Endothelial cell (in vitro differentiated cells): ENCODE measurements at regions not wholly inside any gene's neighbourhood (a gene's known extent, or its start where the extent isn't known, plus 50 kb on each side); places are given as distances from the start of the nearest gene placed in this dataset.

Experiments
- DNase-seq: peaks from one replicate; pipeline ENCODE4 v3.0.0; 2021; ENCODE audit warnings: low spot score
- H3K27ac Mint-ChIP-seq: one replicate; pipeline ENCODE4 v1.8.0; 2021; ENCODE audit warnings: mixed read lengths, inconsistent platforms; ENCODE audit not compliant: unreplicated experiment
- H3K27me3 Mint-ChIP-seq: one replicate; pipeline ENCODE4 v1.8.0; 2021; ENCODE audit warnings: mild to moderate bottlenecking, moderate library complexity, mixed read lengths, inconsistent platforms; ENCODE audit not compliant: unreplicated experiment
- H3K36me3 Mint-ChIP-seq: one replicate; pipeline ENCODE4 v1.8.0; 2021; ENCODE audit warnings: mild to moderate bottlenecking, low read depth, mixed read lengths, inconsistent platforms; ENCODE audit not compliant: unreplicated experiment
- H3K4me1 Mint-ChIP-seq: one replicate; pipeline ENCODE4 v1.8.0; 2021; ENCODE audit warnings: mild to moderate bottlenecking, mixed read lengths, inconsistent platforms; ENCODE audit not compliant: unreplicated experiment
- H3K4me3 Mint-ChIP-seq: one replicate; pipeline ENCODE4 v1.8.0; 2021; ENCODE audit warnings: mild to moderate bottlenecking, mixed read lengths, inconsistent platforms; ENCODE audit not compliant: unreplicated experiment
- H3K9me3 Mint-ChIP-seq: one replicate; pipeline ENCODE4 v1.8.0; 2021; ENCODE audit warnings: mixed read lengths, inconsistent platforms; ENCODE audit not compliant: unreplicated experiment
- TF ChIP-seq, protein P1 (sequence below): fragments of 200-600 bp; sonication (generic); IDR thresholded peaks from one replicate; pipeline ENCODE4 v1.5.0; 2021; ENCODE audit warnings: antibody characterized with exemption; ENCODE audit not compliant: unreplicated experiment

- H3K36me3 Mint-ChIP-seq, result no peaks in the 10 kb centered on the region
- no peaks in the 10 kb centered on the region for H3K4me1 Mint-ChIP-seq
- DNase-seq, result no peak
- no peaks in the 10 kb centered on the region for H3K9me3 Mint-ChIP-seq
- TF ChIP-seq, protein P1, sequence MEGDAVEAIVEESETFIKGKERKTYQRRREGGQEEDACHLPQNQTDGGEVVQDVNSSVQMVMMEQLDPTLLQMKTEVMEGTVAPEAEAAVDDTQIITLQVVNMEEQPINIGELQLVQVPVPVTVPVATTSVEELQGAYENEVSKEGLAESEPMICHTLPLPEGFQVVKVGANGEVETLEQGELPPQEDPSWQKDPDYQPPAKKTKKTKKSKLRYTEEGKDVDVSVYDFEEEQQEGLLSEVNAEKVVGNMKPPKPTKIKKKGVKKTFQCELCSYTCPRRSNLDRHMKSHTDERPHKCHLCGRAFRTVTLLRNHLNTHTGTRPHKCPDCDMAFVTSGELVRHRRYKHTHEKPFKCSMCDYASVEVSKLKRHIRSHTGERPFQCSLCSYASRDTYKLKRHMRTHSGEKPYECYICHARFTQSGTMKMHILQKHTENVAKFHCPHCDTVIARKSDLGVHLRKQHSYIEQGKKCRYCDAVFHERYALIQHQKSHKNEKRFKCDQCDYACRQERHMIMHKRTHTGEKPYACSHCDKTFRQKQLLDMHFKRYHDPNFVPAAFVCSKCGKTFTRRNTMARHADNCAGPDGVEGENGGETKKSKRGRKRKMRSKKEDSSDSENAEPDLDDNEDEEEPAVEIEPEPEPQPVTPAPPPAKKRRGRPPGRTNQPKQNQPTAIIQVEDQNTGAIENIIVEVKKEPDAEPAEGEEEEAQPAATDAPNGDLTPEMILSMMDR, result no peak
- H3K27ac Mint-ChIP-seq, result no peak overlapping the region
- H3K27me3 Mint-ChIP-seq, result no peaks in the 10 kb centered on the region
- H3K4me3 Mint-ChIP-seq, result no peak overlapping the region
Measured at GRCh38 chr6:133040803-133041419, 200.2 kb upstream of the EYA4 start.

DNA sequence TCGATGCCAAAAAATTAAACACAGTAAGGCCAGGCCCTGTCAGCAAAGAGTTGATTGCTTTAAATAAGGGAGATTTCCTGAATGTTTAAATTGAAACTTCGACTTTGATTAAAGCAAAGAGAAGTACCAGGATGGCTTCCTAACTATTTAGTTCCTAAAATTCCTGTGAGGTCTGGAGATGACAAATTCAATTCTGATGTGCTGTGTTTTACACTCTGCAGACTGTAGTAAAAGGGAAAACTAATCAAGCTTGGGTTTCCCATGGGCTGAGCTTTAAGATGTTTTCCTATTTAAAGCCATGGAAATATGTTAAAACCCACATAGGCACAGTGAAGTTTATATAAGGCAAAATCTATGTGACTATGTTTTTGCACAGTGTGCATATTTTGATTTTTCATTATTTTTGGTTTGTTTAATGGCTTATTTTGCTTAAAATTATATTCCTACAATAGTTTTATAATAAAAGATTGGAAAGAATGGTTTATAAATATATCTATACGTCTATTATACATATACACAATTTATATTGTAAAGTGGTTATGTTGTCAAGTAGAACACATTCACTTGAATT lies 198.5 kb upstream of the EYA4 start:
- no peaks in the 10 kb centered on the region for H3K9me3 Mint-ChIP-seq
- H3K27me3 Mint-ChIP-seq, result no peaks in the 10 kb centered on the region
- H3K36me3 Mint-ChIP-seq, result no peaks in the 10 kb centered on the region
- no peak overlapping the region for H3K4me3 Mint-ChIP-seq
- no peaks in the 10 kb centered on the region for H3K4me1 Mint-ChIP-seq
- H3K27ac Mint-ChIP-seq, result no peak overlapping the region
- DNase-seq, result no peak
- TF ChIP-seq, protein P1, result no peak

DNA sequence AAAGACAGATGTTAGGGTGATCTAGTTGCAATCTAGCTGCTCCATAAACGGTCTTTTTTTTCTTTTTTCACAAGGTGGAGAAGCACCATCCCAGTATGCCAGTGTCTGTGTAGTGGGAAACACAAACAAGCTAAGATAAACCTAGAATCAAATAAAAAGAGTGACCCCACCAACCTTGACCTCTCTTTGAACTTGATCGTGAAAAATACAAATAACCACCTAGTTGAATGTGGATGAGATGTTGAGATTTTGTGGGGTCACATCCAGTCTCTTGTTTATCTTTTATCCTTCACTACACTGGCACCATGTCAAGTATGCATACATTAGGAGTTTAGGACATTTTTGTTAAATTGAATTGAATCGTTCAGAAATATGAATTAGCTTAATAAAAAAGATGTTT lies 194.6 kb upstream of the EYA4 start:
- no peak for DNase-seq
- no peak overlapping the region for H3K27ac Mint-ChIP-seq
- H3K9me3 Mint-ChIP-seq, result no peaks in the 10 kb centered on the region
- no peaks in the 10 kb centered on the region for H3K27me3 Mint-ChIP-seq
- H3K4me1 Mint-ChIP-seq, result no peaks in the 10 kb centered on the region
- TF ChIP-seq, protein P1, result no peak
- no peak overlapping the region for H3K4me3 Mint-ChIP-seq
- H3K36me3 Mint-ChIP-seq, result no peaks in the 10 kb centered on the region

DNA sequence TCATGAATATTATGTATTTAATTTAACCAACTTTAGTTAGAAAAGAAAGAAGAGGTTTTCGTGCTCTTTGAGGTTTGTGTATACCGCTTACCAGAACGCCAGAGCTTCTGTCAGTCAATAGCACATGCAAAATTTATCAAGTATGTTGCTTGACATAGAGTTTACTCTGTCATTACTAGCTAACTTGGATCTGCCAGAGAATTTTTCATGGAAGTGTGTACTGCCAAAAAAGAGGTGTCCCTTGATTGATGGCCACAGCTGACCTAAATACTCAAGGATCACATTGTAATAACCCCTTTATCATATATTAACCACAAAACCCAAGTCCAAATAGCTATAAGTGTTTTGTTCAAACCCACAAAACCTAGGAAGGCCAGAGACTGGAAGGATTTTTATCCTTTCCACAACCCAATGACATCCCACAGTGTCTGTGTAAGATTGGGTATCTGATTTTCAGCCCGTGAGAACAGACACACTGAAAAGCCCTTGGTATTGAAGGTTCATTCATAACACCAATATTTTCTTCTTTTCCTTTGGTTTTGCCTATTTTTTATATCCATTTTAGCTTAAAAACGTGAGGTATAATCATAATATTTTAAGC lies 194.0 kb upstream of the EYA4 start:
- no peak for DNase-seq
- no peaks in the 10 kb centered on the region for H3K4me1 Mint-ChIP-seq
- TF ChIP-seq, protein P1, result no peak
- no peaks in the 10 kb centered on the region for H3K36me3 Mint-ChIP-seq
- H3K9me3 Mint-ChIP-seq, result no peaks in the 10 kb centered on the region
- no peaks in the 10 kb centered on the region for H3K27me3 Mint-ChIP-seq
- H3K27ac Mint-ChIP-seq, result no peak overlapping the region
- H3K4me3 Mint-ChIP-seq, result no peak overlapping the region

DNA sequence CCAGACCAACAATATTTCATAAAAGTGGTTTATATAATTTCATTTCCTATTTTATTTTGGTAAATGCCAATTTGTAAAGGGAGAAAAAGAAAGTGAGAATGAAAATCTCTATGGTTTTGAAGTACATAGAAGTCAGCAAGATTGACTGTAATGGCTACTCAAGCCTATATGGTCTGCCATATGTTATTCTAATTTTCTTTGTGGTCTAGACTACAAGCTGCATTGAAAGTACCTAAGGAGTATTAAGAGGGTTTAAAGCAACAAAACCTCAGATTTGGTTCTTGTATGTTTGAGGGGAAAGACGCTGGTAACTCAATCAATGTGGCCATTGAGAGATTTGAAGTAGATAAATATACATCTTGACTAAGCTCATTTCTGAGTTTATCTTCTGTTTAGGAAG lies 193.5 kb upstream of the EYA4 start:
- TF ChIP-seq, protein P1, result no peak
- DNase-seq, result no peak
- no peaks in the 10 kb centered on the region for H3K27me3 Mint-ChIP-seq
- H3K4me3 Mint-ChIP-seq, result no peak overlapping the region
- no peaks in the 10 kb centered on the region for H3K4me1 Mint-ChIP-seq
- H3K9me3 Mint-ChIP-seq, result no peaks in the 10 kb centered on the region
- H3K36me3 Mint-ChIP-seq, result no peaks in the 10 kb centered on the region
- H3K27ac Mint-ChIP-seq, result no peak overlapping the region
